Stimulated activated CD4-positive, alpha-beta T cell treated with anti-CD3 and anti-CD28 coated beads, Interleukin-15, amount 100 ng/mL, for 1 hour (primary cell): ENCODE measurements at regions not wholly inside any gene's neighbourhood (a gene's known extent, or its start where the extent isn't known, plus 50 kb on each side); places are given as distances from the start of the nearest gene placed in this dataset.
"Not testable (repeated sequence)": the region's sequence is repeated elsewhere in the genome, so short reads cannot be mapped to it uniquely, and the experiment has no call there.

Source experiments
- DNase-seq, 2 donors: peaks; one replicate each; pipeline ENCODE4 v3.0.0-alpha.2; 2020; ENCODE audit warnings: low read depth in 1 of 2, low spot score in 1 of 2

DNA sequence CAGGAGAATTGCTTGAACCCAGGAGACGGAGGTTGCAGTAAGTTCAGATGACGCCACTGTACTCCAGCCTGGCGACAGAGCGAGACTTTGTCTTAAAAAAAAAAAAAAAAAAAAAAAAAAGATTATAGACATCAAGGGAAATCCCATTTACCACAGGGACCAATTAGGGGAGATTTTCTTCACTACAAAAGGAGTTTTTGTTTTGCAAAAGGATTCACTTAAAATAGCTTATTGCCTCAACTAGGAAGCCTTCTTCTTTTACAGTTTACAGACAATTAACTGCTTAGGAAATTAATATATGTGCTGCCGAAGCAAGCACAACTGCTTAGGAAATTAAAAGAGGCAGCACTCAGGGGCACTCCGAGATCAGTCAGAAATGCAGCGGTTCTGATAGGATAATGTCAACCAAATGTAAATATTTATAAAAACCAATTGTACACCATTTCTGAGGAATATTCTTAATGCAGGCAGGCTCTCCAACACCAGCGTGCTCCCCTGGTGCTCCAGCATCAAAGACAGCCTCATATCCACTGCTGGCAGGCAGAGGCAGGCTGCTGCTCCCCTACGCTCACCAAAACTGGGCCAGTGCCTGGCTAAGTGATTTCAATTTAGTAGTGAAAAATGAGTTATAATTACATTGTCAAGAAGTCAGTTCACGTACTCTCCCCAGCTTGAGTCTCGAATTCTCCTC is 107.9 kb upstream of the RAB4A start:
- DNase-seq = no peak

DNA sequence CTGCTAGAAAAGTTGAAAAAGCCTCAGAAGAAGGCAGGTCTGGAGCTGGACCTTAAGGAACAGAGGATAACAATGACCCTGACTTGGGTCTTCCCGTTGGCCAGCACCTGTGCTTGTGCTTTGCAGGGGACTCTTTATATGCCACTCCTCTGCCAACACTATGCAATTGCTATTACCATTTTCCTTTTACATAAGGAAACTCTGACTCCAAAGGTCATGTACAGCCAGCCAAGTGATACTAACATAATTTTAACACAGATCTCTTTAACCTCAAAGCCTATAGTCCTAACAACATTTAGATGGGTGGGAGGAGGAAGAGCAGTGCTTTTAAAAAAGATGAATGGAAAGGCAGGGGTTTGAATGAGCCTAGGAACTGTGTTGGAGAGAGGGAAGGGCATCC is 106.6 kb upstream of the RAB4A start:
- DNase-seq = no peak

DNA sequence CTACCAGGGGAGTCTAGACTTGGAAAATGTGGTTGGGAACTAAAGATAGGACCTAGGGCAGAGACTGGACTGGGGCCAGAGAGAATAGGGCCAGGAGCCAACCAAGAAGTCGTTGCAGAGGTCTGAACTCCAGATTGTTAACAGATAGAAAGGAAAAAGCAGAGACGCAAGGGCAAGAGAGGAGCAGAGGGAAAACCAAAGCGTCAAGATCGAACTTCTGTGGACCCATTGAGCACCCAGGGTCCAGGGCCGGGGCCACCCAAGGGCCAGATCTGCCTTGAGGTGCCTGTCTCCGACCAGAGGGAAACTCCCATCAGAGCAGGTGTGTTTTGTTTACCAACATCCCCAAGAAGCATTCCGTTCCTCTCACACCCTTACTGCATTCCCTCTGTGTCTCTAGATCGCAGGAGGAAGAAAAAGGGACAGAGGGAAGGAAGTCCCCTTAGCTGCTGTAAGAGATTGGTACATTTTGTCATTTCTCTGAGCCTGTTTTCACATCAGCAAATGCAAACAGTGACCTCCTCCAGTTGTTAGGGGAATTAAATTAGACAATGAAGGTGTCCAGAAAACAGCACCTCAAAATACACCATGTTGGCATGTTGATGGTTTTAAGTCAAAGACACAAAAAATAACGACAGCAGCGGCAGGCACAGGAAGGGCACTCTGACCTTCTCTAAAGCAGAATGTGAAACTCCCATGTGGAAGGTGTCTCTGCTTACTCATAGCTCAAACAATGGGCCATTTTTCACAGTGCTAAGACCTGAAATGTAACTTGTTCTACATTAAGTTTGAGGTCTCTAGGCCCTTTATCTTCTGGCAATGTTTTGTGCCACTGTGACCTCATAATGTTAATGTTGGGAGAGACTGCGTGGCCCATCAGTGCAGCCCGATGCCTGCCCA is 105.8 kb upstream of the RAB4A start:
- no peak for DNase-seq

DNA sequence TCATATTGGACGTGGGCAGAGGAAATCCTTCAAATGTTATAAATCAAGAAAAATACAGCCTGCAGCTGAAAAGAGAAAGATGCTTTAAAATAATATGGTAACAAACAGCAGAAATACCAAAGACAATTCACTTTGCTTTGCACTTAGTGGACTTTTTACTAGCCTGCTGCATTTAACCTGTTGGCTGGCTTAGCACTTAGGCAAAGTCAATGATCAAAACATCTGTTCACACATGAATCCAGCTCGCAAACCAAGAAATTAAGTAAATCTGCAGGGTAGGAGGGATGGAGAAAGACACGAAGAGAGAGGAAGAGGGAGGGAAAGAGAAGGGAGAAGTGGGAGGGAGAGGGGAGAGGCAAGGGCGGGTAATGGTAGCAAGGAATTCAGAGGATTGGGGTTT is 103.6 kb upstream of the RAB4A start:
- no peak for DNase-seq

DNA sequence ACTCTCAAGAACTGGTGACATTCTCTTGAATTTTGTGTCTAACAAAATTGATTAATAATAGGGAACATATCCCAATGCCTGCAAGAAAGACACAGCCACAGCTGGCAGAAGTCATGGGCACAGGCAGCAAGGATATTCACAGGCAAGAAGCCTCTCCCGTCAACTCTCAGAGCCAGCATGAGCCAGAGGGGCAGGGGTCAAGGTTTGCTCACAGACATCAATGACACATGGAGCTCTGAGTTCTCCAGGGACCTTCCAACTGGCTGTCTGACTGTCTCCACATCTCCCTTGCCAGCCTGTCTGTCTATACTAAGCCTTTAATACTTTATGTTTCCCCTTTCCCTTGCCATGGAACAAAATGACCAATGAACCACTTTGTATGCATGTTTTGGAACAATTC is 101.5 kb upstream of the RAB4A start:
- DNase-seq = no peak

DNA sequence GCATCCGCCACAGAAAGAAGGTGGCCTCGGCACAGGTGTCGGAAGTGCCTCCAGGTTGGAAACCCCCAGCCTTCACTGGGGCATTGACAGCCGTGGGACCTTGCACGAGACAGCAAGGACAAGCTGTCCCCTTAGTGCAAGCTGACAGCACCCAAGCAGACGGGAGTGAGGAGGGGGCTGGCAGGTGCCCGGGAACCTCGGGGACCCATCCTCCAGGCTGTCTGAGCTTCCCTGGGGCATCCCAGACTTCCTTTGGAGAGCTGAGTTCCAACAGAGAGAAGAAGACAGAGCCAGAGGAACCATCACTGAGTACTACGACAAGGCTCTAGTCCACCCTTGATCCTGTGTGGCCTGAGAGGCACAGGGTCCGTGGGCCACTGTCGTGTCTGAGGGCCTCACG is 100.6 kb upstream of the RAB4A start:
- DNase-seq = no peak

DNA sequence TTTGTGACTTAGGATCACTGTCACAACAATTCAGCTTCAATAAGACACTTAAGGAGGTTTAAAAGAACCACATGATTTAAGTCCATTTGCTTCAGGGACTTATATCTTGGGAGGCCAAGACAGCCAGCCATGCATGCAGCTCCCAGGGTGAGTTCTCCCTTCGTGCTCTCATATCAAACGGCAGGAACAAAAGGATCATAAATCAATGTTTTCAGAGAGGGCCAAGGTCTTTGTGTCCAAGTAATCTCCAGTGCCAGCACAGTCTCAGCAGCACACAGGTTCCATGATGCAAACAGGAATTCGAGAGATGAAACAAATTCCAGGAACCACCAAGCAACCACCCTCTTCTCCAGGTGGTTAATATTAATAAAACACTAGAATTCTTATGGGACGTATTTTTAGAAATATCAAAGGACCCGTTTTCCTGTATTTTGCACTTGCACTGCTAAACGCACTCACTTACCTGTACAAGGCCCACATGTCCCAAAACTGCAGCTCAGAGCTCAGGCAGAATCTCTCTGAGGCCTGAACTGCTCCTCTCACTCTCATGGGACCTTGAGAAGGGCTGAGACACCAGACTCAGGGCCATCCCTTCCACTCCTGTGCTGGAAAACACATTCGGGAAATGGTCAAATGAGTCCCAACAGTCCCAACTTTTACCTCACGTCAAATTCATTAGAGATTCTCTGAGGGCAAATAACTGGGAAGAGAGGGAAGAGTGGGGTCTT is 100.0 kb upstream of the RAB4A start:
- no peak for DNase-seq

DNA sequence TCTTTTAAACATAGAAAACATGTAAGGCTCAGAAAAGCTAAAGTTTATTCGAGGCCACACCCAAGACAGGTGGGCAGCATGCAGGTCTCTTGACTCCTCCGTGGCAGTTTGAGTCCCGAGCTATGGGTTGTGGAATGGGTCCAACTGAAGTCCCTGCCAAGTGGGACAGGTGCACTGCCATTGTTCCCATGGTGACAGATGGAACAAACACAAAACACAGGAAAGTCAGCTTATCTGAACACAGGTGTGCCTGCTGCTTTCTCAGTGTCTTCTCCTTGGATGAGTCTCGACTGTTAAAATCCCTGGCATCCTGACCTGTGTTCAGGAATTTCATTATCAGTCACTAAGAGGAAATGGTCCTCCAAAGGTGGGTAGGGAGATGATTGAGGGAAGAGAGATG is 99.0 kb upstream of the RAB4A start:
- DNase-seq = no peak

DNA sequence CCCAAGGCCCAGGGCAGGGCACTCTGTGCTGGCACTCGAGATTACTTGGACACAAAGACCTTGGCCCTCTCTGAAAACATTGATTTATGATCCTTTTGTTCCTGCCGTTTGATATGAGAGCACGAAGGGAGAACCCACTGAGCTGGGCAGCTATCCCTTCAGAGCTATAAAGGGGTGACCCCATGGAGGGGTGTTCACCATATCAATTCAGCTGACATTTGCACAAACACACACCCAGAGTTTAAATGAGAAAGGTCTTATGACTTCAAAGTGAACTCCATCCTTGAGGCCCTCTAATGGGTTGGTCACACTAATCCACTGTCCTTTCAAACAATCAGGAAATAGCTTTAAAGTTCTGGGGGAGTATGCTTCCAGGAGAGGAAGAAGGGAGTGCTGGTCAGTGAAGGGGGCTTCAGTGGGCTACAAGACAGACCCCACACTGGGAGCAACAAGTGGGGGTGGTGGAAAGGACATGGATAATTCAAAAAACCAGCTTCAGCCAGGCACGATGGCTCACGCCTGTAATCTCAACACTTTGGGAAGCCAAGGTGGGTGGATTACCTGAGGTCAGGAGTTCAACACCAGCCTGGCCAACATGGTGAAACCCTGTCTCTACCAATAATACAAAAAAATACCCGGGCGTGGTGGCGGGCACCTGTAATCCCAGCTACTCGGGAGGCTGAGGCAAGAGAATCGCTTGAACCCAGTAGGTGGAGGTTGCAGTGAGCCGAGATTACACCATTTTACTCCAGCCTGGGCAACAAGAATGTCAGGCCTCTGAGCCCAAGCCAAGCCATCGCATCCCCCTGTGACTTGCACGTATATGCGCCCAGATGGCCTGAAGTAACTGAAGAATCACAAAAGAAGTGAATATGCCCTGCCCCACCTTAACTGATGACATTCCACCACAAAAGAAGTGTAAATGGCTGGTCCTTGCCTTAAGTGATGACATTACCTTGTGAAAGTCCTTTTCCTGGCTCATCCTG is 97.1 kb upstream of the RAB4A start:
- DNase-seq = not testable (repeated sequence)

DNA sequence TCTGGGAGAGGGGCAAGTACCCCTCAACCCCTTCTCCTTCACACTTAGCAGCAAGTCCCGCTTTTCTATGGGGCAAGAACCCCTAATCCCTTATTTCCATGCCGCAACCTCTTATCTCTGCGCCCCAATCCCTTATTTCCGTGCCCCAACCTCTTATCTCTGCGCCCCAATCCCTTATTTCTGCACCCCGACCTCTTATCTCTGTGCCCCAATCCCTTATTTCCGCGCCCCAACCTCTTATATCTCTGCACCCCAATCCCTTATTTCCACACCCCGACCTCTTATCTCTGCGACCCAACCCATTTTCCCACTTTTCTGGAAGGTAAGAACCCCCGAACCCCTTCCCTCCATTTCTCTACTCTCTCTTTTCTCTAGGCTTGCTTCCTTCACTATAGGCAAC is 95.6 kb upstream of the RAB4A start:
- not testable (repeated sequence) for DNase-seq

DNA sequence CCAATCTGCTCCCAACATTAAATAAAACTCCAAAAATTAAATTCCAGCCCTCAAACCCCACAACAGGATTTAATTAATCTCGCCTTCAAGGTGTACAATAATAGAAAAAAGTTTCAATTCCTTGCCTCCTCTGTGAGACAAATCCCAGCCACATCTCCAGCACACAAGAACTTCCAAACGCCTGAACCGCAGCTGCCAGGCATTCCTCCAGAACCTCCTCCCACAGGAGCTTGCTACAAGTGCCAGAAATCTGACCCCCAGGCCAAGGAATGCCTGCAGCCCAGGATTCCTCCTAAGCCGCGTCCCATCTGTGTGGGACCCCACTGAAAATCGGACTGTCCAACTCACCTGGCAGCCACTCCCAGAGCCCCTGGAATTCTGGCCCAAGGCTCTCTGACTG is 94.5 kb upstream of the RAB4A start:
- not testable (repeated sequence) for DNase-seq

DNA sequence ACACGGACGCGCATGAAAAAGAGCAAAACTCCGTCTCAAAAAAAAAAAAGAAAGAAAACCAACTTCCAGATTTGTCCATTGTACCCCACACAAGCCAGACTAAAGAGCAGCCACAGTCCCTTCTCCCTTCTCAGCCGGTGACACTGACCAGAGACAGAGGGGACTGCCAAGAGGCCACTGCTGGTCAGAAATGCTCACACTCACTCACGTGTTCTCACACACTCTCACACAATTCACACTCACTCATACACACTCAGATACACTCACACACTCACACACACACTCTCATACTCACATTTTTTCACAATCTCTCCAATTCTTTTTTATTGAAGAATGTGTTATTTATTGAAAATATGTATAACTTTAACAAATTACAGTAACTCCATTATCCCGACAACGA is 90.8 kb upstream of the RAB4A start:
- DNase-seq = no peak

DNA sequence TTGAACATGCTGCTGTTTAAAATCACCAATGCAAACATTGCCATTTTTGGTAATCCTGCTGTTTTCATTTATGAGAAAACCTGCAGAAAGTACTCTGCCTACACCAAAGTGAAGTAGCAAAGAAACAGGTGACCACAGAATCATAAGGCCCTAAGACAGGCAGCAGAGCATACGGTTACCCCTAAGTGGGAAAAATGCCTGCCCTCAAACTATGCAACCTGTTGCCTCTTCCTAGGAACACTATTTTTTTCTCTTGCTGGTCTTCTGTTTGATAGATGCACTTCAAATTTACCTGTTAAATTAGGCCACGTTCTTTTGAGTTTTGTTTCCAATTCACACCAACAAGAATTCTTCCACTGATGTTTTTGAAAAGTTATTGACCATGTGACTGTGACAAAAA is 89.5 kb upstream of the RAB4A start:
- no peak for DNase-seq

DNA sequence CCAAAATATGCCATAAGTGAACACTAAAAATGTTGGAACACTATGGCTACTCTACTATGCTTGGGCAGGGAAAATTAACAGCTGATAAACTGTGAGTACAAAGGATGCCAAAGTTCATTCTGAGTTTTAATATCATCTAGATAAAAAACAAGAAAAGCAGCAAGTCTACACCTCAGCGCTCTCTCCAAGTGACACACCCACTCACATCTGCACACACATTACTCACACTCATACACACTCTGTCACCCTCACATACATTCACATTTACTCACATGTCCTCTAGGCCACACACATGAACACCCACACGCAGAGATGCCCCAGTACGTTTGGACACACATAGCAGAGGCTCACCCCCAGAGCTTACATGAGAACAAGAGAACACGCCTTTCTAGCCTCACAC is 87.3 kb upstream of the RAB4A start:
- DNase-seq = no peak

DNA sequence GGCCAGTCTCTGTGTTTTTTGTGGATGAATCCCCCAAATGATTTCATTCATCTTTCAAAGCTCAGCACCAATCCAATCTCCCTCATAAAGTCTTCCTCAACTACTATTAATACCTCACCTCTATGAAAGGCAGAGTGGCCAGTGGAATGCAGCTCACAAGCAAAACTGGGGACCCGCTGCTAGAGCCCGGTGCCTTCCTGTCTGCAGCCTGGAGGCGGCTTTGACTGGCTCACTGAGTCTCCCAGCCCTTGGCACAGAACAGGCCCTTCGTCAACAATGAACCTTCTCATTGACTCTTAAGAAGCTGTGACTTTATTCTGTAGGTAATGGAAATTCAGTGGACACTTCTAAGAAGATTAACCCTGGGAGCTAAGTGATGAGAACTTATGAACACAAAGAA is 86.8 kb upstream of the RAB4A start:
- no peak for DNase-seq

DNA sequence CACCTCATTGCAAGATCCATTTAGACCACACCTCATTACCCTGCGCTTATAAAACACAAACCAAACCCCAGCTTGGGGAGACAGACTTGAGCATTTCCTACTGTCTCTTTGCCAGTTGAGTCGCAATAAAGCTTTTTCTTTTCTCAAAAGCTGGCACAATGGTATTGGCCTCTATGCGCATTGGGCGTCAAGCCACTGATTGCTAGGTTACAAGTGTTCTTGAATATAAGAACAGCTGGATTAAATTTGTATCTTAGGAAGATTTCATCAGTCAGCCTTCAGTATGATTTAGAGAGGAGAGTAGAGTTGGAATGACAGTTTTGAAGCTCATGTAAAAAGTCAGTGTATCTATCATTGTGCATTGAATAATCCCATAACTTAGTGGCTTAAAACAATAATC is 84.9 kb upstream of the RAB4A start:
- DNase-seq = no peak

DNA sequence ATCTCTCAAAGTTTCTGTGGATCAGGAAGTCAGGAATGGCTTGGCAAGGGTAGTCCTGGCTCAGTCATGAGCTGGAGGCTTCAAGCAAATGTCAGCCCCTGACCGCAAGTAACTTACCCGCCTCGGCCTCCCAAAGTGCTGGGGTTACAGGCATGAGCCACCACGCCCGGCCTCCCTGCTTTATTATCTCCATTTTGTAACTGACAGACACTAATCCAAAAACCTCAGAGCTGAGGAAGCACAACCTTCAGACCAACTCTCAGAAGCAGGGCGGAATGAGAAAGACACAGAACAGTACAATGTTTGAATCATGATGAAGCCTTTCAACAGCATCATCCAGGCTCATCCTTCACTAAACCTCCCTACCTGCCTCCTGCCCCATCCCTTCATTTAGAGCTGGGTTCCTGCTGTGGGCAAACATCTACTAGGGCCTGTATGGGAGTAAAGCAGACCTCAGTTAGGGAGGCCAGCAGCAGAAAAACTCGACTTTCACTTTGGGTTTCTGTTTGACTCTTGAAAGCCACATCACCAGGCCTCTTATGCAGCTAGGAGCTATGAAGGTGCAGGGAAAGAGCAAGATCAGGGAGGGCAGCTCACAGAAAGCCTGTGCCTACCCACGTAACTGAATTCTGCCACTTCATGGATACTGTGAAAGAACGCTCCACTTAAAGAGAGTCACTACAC is 84.4 kb upstream of the RAB4A start:
- no peak for DNase-seq

DNA sequence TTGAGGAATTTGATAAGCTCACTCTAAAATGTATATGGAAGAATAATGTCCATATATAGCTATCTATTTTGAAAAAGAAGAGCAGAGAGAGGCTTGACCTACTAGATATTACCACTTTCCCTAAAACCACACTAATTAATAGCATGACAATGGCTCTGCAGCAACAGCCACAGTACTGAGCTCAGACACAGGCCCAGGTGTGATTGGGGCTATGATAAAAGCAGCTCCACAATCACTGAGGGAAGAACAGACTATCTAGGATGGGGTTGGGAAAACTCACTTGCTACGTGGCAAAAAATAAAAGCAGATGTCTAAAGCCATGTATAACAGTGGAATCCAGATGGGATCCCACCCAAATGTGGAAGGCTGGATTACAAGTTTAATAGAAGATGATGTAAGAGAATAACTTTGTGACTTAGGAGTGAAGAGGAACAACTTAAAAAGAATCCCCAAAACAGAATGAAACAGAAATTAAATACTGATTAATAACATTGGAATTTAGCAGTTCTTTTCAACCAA is 80.8 kb upstream of the RAB4A start:
- DNase-seq = no peak

DNA sequence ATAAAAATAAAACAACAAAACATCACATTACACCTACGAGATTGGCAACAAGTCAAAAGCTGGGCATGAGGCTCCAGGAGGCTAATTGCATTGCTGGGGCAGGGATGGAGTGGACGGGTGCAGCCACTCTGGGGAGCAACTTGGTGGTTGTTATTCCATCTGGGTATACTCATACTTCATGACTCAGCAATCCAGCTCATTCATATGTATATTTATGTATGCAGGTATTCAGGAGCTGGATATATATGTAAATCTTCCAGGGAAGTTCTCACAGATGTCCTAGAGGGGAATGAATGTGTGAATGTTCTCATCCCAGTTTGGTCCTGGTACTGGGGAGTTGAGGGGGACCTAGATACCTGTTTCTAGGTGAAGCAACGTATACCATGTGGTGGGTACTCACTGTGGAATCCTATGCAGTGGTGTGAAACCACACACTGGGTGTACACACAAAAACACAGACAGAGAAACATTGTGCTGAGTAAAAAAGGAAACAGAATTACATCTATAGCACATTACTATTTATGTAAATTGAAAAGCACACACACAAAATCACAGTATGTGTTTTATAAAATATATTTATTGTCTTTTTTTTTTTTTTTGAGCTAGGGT is 79.7 kb upstream of the RAB4A start:
- no peak for DNase-seq

DNA sequence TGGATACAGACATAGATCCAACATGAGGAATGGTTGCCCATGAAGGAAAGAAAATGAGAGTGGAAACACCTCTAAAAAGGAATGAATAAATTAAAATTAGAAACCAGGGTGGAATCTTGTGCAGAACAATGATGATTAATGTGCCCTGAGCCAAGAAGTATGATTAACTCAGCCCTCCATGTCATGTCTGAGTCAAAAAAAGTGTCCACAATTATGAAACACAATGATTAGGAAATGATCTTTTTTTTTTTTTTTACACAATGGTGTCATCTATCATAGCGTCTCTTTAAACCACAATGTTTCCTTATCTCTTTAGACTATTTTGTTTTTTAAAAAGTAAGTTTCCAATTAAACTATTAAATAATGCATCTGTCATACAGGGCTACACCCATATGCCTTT is 78.9 kb upstream of the RAB4A start:
- DNase-seq = no peak
